SH-SY5Y (cell line): ENCODE measurements at regions not wholly inside any gene's neighbourhood (a gene's known extent, or its start where the extent isn't known, plus 50 kb on each side); places are given as distances from the start of the nearest gene placed in this dataset.

Source experiments
- GATA2 ChIP-seq: IDR thresholded peaks from 2 replicates; pipeline ENCODE4 v1.6.1; 2011; ENCODE audit warnings: mild to moderate bottlenecking, low read depth, low read length
- GATA3 ChIP-seq: IDR thresholded peaks from 2 replicates; pipeline ENCODE4 v1.6.1; 2011; ENCODE audit warnings: low read depth, mild to moderate bottlenecking, low read length, moderate library complexity

GRCh38 chr3:40843208-40843624, 318.5 kb downstream of the ZNF621 start:
- TF ChIP-seq GATA2 (no peak), GATA3 (no peak)
